ENCODE measurements at regions not wholly inside any gene's neighbourhood (a gene's known extent, or its start where the extent isn't known, plus 50 kb on each side); places are given as distances from the start of the nearest gene placed in this dataset.

DNA sequence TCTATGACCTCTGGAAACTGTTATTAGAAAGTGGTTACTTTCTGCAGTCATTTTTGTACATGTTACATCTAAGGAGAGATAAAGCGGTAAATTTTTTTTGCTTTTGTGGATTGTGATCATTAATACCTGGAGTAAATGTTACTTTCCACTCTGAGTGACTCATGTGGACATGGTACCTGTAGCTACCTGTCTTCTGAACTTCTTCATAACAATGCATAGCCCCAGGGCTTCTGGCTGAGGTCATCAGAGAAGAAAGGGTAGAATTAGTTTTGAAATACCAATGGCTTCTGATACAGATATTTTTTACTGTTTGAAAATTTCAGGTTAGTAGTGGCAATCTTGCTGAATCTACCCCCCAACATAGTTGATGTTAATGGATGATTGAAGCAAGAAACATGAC is 489.3 kb downstream of the RWDD3 start:
- Histone ChIP-seq H3K36me3 (ENCODE audit: control insufficient read depth, insufficient read depth, low read length) (no peaks in the 10 kb centered on the region), H3K27me3 (ENCODE audit: control insufficient read depth, insufficient read depth, low read length) (no peaks in the 10 kb centered on the region), H3K9me3 (ENCODE audit: control insufficient read depth, insufficient read depth, low read length) (peaks cover 7% of the 10 kb centered on the region), H3K27ac (ENCODE audit: low read length) (no peak overlapping the region), H3K4me1 (ENCODE audit: control insufficient read depth, insufficient read depth, low read length) (no peaks in the 10 kb centered on the region), H3K4me3 (ENCODE audit: low read length) (no peak overlapping the region)
- intact Hi-C loops (cut with micrococcal nuclease) = no loop called here
- TF ChIP-seq, protein P1, sequence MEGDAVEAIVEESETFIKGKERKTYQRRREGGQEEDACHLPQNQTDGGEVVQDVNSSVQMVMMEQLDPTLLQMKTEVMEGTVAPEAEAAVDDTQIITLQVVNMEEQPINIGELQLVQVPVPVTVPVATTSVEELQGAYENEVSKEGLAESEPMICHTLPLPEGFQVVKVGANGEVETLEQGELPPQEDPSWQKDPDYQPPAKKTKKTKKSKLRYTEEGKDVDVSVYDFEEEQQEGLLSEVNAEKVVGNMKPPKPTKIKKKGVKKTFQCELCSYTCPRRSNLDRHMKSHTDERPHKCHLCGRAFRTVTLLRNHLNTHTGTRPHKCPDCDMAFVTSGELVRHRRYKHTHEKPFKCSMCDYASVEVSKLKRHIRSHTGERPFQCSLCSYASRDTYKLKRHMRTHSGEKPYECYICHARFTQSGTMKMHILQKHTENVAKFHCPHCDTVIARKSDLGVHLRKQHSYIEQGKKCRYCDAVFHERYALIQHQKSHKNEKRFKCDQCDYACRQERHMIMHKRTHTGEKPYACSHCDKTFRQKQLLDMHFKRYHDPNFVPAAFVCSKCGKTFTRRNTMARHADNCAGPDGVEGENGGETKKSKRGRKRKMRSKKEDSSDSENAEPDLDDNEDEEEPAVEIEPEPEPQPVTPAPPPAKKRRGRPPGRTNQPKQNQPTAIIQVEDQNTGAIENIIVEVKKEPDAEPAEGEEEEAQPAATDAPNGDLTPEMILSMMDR (IDR thresholded peaks at IDR 0.05) = no peak
- Mint-ChIP-seq H3K4me3 (no peak overlapping the region), H3K9me3 (peaks cover 9 to 13% of the 10 kb centered on the region in 2 donors), H3K4me1 (no peaks in the 10 kb centered on the region), H3K36me3 (no peaks in the 10 kb centered on the region), H3K27me3 (ENCODE audit: low read depth in 2 of 2) (no peaks in the 10 kb centered on the region), H3K27ac (no peak overlapping the region)
- ATAC-seq (no peak), DNase-seq (no peak)
- WGBS (ENCODE audit: insufficient coverage) = 75% methylated on average over 1 of the region's 1 CpG

DNA sequence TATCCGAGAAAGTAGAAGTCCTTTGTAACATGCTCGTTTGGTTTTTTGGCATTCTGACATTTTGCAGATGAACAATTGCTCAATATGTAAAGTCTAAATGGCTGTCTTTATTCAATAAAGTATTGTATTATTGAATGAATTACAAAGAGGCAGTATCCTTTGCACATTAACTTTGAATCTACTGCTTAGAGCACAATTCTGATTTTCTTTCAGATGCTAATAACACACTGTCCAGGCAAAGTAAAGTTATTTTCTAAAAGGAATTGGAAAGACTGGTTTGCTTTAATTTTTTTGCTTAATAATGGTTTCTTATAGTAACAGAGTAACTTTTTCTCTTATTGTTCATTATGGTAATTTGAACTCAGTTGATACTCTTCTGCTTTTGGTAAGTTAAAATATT is 494.8 kb downstream of the RWDD3 start:
- WGBS (ENCODE audit: insufficient coverage) = 100% methylated on average over 1 of the region's 2 CpGs
- no peak overlapping the region for H3K4me3 ChIP-seq (ENCODE audit: low read length)
- Mint-ChIP-seq H3K4me3 (no peak overlapping the region), H3K36me3 (peaks cover 7% of the 10 kb centered on the region), H3K9me3 (peaks cover 9 to 27% of the 10 kb centered on the region in 2 donors), H3K4me1 (no peaks in the 10 kb centered on the region), H3K27ac (no peak overlapping the region), H3K27me3 (ENCODE audit: low read depth in 2 of 2) (no peaks in the 10 kb centered on the region)
- H3K27ac ChIP-seq (ENCODE audit: low read length) = no peak overlapping the region
- intact Hi-C loops (cut with micrococcal nuclease) = no loop called here
- no peaks in the 10 kb centered on the region for H3K27me3 ChIP-seq (ENCODE audit: control insufficient read depth, insufficient read depth, low read length)
- no peaks in the 10 kb centered on the region for H3K36me3 ChIP-seq (ENCODE audit: control insufficient read depth, insufficient read depth, low read length)
- no peaks in the 10 kb centered on the region for H3K4me1 ChIP-seq (ENCODE audit: control insufficient read depth, insufficient read depth, low read length)
- TF ChIP-seq, protein P1 (IDR thresholded peaks at IDR 0.05) = no peak
- no peak for ATAC-seq
- no peak for DNase-seq
- H3K9me3 ChIP-seq (ENCODE audit: control insufficient read depth, insufficient read depth, low read length) = peaks cover 7% of the 10 kb centered on the region

DNA sequence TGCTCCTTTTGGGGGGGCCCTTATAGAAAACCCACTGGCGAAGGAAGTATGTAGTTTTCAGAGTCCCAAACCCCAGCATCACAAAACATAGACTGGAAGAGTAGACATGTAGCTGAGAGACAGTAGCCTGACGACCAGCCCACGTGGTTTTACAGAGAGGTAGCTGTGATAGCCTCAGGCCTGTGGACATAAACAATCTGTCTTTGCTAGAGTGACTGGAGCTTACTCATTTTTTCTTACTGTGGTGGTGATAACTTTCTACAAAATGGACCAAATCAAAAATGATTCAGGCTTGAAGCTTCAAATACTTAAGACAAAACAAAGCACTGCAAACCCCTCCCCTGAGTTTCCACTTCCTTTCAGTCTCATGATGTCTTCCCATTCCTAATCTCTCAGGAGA is 497.0 kb downstream of the RWDD3 start:
- Mint-ChIP-seq H3K4me3 (no peak overlapping the region), H3K36me3 (peaks cover 7% of the 10 kb centered on the region), H3K4me1 (no peaks in the 10 kb centered on the region), H3K9me3 (peaks cover 8 to 28% of the 10 kb centered on the region in 2 donors), H3K27me3 (ENCODE audit: low read depth in 2 of 2) (no peaks in the 10 kb centered on the region), H3K27ac (no peak overlapping the region)
- Histone ChIP-seq H3K36me3 (ENCODE audit: control insufficient read depth, insufficient read depth, low read length) (no peaks in the 10 kb centered on the region), H3K4me3 (ENCODE audit: low read length) (no peak overlapping the region), H3K27ac (ENCODE audit: low read length) (no peak overlapping the region), H3K27me3 (ENCODE audit: control insufficient read depth, insufficient read depth, low read length) (no peaks in the 10 kb centered on the region), H3K9me3 (ENCODE audit: control insufficient read depth, insufficient read depth, low read length) (peaks cover 2% of the 10 kb centered on the region), H3K4me1 (ENCODE audit: control insufficient read depth, insufficient read depth, low read length) (no peaks in the 10 kb centered on the region)
- WGBS (ENCODE audit: insufficient coverage) = 76% methylated on average over 2 of the region's 3 CpGs
- DNase-seq (no peak), ATAC-seq (no peak)
- intact Hi-C loops (cut with micrococcal nuclease) = no loop called here
- TF ChIP-seq, protein P1 (IDR thresholded peaks at IDR 0.05) = no peak

DNA sequence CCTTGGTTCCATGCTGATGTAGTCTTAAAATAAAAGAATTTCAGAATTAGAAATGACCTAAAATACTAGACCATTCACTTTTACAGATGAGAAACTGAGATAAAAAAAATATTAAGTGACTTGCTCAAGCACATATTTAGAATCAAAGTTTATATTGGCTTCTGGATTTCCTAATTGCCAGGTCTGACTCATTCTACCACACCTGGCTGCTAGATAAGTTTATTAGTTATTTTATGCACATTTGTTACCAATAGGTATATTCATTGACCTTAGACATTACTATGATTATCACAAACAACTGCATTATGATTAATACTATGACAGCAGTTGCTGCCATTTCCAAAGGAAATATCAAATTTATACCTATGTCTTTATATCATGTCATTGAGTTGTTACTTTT is 497.5 kb downstream of the RWDD3 start:
- Mint-ChIP-seq H3K4me1 (no peaks in the 10 kb centered on the region), H3K36me3 (peaks cover 7% of the 10 kb centered on the region), H3K9me3 (peaks cover 8 to 28% of the 10 kb centered on the region in 2 donors), H3K27me3 (ENCODE audit: low read depth in 2 of 2) (no peaks in the 10 kb centered on the region), H3K27ac (no peak overlapping the region), H3K4me3 (no peak overlapping the region)
- Histone ChIP-seq H3K9me3 (ENCODE audit: control insufficient read depth, insufficient read depth, low read length) (no peaks in the 10 kb centered on the region), H3K27ac (ENCODE audit: low read length) (no peak overlapping the region), H3K4me3 (ENCODE audit: low read length) (no peak overlapping the region), H3K4me1 (ENCODE audit: control insufficient read depth, insufficient read depth, low read length) (no peaks in the 10 kb centered on the region), H3K27me3 (ENCODE audit: control insufficient read depth, insufficient read depth, low read length) (no peaks in the 10 kb centered on the region), H3K36me3 (ENCODE audit: control insufficient read depth, insufficient read depth, low read length) (no peaks in the 10 kb centered on the region)
- TF ChIP-seq, protein P1 (IDR thresholded peaks at IDR 0.05) = no peak
- intact Hi-C loops (cut with micrococcal nuclease) = no loop called here
- no peak for ATAC-seq
- DNase-seq = no peak
